ENCODE measurements at regions not wholly inside any gene's neighbourhood (a gene's known extent, or its start where the extent isn't known, plus 50 kb on each side); places are given as distances from the start of the nearest gene placed in this dataset.

DNA sequence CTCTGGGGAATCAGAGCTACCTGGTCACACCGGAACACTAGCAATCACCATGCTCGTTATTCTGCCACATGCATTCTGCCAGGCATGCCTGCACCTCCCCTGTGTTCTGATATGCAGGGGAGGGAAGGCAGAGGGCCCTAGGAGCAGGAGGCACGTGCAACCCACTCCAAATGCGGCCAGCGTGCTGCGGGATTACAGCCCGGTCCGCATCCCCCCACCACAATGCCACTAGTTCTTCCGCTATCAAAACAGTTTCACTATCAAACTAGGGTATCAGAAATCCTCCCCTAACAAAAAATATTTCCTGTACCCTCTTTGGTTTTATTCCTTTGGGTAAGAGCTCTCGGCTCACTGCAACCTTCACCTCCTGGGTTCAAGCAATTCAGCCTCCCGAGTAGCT lies 223.2 kb upstream of the IGF1R start:
- no peak for DNase-seq

DNA sequence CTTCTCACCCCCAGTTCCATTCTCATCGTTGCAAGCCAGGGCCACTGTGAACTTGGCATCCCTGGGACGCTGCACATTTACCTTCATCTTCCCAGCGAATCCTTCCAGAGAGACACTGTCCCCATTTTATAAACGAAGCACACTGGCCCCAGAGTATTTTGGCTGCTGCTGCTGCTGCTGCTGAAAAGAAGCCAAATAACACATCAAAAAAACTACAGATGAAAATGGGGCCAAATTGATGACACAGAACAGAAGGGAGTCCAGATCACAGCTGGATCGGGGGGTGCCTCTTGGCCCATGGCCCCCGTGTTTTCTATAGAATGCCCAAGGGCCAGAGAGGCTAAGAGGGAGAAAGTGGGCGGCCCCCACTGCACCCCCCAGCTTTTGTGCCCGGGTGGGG lies 221.0 kb upstream of the IGF1R start:
- DNase-seq, result no peak

DNA sequence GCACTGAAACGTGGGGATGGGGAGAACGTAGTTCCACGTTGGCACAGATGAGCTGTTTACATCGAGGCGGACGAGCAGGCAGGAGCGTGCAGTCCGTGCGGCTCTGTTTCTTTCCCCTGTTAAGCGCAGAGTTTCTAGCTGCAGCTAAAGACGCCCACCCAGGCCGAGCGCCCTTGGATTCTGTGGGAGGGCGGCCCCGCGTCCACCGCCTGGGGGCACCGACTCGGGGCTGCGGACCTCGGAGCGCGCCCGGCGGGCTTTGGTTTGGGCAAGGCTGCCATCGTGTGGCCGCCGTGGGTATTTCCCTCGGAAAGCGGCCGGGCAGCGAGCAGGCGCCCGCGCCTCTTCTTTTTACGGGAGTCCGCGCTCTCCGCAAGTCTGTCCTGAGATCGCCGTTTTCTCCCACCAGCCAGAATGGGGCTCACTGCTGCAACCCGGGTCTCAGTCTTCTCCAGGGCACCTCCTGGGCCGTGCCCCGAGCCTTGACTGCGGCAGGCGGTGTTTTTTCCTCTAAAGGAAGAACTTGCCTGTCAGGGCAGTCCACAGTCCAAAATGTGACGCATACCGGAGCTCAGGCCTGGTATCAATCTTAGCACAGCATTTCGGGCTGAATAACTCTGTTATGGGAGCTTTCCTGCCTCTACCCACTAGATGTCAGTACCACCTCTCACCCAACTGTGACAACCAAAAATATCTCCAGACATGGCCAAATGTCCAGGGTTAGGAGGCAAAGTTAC lies 219.9 kb upstream of the IGF1R start:
- DNase-seq, result no peak

DNA sequence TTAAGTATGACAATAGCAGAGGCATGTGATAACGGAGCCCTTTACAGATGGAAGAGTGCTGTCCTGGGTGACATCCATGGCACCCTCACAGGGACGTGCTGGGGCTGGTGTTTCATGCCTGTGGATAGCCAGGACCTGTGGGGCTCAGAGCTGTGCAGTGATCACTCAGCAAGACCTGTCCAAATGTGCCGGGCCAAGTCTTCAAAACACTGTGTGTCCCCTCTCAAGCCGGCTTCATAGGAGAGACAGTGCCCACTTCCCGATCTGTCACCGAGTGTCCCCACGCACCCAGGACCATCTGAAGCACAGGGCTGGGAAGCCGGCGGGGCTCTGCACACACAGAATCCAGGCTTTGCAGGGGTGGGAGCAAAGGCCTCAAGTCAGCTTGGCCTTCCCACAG lies 217.2 kb upstream of the IGF1R start:
- DNase-seq, result no peak

DNA sequence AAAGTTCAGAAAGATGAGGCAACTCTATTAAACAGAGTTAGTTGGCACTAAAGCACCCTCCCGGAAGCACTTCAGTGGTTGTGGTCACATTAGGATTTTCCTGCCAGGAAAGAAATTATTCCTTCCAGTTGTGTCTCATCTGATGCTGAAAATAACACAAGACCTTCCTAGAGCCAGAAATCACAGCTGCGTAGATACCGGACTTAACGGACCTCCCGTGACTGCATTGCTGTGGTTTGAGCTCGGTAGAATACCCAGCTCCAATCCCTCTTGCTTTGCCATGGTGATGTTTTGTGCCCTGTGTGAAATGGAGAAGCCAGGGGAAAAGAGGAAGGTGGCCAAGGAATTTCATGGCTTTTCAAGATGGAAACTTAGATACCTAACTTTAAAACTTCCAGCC lies 215.0 kb upstream of the IGF1R start:
- DNase-seq, result no peak

DNA sequence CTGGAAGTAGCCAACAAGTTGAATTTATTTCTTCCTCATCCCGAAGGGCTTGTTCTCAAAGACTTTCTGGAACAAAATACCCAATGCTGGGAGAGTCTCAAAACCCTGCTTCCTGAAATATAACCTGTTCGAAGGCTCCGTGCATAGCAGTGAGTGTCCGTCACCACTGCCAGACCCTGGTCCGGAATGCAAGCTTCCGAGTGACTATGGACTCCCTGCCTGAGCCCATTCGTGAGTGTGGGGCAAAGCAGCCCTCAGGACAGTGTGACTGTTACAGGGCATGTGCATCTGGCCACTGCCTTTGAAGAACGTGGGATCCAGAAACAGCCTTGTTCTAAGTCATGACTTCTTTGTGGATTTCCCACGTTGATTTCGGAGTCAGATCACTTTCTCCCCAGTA lies 214.5 kb upstream of the IGF1R start:
- no peak for DNase-seq

DNA sequence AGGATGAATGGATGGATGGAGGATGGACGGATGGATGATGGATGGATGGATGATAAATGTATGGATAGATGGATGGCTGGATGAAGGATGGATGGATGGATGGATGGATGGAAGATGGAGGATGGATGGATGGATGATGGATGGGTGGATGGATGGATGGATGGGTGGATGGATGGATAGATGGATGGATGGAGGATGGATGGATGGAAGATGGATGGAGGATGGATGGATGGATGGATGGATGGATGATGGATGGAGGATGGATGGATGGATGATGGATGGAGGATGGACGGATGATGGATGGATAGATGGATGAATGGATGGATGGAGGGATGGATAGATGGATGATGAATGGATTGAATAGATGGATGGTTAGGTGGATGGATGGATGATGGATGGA lies 210.6 kb upstream of the IGF1R start:
- no peak for DNase-seq

DNA sequence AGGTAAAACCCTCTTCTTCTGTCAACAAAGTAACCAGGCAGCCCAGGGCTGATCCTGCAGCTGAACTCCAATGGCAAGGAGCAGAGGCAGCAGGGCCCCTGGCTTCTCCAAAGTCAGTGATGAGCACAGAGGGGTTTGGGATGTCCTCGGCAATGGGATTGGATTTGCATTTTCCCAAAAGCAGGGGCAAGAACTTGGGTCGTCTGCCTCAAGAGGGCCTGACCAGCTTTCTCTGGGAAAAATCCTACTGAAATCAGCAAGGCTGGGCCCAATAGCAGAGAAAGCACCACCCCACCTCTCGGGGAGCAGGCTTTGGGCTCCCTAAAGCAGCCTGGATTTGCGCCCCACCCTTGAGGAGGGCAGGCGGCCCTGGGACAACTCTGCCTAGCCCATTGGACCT lies 210.0 kb upstream of the IGF1R start:
- DNase-seq, result no peak

DNA sequence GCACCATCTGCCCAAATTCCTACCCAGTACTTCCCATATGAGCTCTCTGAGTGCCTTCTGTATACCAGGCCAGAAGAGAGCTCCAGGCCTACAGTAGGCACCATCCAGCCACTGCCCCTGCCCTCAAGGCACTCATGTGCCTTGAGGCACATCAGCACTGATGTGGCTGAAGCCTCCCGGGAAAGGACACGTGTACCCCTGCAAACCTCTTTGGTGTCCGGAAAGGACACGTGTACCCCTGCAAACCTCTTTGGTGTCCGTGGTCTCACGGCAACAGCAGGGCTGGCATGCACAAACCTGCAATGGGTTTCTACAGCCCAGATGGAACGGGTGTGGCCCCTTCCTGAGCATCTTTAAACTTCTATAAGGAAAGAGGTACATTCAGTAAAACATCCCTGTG lies 209.4 kb upstream of the IGF1R start:
- no peak for DNase-seq

DNA sequence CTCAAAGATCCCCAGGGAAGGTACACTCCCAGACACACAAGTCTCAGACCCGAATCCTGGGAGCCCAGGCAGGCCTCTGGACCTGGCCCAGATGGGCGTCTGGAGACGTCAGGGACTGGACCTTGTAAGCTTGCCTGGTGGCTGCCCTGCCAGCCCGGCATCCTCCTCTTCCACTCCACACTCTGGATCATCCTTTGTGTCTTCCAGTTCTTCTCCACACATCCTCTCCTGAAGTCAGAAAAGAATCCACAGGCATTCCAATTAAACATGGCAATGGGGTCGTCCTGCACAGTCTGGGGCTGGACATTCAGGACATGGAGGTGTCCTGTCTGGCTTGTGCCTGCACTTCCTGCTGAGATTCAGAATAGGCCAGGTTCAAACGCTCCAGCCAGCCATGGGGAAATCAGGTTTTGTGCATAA lies 208.8 kb upstream of the IGF1R start:
- no peak for DNase-seq

DNA sequence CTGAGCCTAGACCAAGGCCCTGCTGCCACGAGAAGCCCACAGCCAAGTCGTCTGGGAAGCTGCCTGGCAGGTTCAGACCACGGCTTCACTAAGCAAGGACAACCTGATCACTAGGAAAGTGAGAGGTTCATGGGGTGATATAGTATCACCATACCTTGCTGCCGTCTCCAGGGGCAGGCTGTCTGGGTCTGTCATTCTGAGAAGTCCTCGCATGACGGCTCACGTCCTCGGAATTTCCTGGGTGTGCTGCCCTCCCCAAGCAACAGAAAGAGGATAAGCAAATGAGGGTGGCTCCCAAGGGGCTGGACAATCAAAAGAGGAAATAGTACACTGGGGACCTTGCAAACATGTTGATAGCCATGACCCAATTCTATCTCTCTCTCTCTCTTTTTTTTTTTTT lies 207.4 kb upstream of the IGF1R start:
- DNase-seq, result no peak

DNA sequence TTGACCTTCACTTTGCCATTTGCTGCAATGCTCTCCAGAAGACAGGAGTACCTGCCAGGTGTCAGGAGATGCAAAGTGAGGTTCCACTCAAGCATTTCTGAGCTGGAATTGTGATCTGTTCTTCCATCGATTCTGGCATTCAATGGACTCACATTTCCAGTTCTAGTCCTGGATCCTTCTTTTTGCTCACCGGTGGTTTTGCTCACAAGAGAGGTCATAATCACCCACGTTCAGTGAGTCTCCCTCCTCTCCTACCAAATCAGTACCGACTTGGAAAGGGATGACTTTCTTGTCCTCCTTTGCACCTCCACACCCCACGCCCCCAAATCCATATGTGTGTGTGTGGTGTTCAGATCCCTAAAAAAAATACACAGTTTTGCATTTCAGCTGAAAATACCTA lies 206.7 kb upstream of the IGF1R start:
- DNase-seq, result no peak

DNA sequence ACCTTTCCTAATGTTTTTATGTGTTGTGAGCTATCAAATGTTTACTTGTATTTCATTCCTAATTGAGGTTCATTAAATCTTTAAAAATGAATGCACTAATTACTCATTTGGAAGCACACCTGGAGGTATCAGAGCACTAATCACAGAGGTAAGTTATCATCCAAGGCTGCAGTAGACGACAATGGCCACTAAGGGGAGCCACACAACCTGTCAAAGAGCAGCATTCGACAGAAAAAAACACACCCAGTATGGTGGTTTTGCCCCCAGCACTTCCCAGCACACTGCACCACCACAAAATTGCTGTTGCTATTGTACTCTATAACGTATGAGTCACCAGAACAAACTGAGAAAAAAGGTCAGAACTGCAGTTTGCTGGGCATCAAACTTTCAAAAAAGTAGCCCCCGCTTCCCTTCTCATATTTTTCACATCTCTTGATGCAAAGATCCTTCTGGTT lies 205.9 kb upstream of the IGF1R start:
- DNase-seq, result peak; percentile 11

DNA sequence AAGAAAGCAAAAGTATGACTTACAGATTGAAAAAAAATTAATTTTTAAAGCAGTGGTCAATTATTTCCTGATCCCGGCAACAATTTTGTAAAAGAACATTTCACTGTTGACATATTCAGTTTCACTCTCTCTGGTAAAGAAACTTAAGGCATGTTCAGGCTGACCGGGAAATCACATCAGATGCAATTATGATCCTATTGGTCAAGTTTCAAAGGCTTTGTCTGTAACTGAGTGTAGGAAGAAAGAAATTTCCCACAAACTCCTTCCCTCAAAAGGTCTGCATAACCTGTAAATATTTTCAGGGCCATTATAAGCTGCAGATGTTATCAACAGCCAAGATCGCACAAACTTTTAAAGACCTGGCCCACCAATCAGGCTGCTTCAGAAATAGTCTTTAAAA lies 205.4 kb upstream of the IGF1R start:
- no peak for DNase-seq

DNA sequence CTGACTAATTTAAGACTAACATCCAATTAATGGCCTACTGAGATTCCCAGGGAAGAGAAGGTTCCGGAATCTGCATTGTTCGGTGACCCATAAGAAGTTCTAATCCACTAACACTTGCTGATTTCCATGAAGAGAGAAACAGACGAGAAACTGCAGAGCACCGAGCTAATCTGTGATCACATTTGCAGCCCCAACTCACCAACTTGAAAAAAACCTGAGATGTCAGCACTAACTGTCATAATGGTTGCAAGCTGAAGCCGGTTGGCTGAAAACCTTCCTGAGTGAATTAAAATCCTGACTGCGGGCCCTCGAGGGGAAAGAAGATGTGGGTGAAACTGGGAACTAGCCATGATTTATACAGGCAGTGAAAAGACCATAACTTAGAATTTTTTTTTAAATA lies 204.8 kb upstream of the IGF1R start:
- no peak for DNase-seq

DNA sequence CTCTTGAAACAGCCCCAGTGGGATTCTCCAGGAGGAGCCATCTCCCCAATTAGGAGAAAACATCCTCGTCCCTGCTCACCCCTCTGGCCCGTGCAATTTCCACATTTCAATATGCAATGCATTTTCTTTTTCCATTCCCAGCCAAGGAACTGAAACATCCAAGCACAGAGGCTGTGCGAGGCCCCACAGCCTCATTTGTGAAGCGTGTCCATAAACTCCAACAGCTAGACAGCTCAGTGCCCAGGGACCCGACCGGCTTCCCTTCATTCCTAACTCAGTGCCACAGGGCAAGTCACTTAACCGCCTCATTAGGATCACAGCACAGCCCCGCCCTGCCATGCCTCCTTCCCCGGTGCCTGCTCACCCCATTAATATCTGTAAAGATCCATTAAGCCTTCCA lies 204.2 kb upstream of the IGF1R start:
- DNase-seq, result no peak

DNA sequence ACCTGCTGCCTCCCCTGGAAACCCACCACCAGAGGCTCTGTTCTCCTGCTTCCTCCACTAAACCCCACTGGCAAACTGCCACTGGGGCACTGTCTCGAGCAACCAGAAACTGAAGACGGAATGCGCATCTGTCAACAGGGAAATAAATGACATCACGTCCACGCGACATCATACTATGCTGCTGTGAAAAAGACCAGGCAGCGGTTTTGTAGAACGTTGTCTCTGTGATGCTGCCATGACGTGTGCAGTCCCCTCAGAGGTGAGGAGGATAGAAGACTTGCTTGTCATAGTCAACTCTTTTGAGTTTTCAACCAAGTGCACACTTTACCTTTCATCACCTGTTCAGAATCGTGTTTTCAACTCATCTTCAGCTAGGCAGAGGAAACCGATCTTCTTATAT lies 203.0 kb upstream of the IGF1R start:
- DNase-seq, result no peak

DNA sequence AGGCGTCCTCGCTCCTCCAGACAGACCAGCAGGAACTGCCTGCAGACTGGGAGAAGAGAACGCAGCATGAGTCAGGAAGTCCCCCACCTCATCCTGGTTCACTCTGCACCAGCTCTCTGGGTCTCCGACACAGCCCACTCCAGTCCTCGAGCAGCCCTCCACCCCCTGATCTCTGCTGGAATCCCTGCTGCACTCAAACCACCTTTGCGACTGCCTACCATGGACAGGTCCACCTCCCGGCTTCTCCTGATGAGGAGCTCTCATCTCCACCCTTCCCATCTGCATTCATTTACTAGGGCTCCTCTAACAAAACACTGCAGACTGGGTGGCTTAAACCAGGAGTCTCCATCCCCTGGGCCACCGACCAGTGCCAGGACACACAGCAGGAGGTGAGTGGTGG lies 202.3 kb upstream of the IGF1R start:
- DNase-seq, result no peak

DNA sequence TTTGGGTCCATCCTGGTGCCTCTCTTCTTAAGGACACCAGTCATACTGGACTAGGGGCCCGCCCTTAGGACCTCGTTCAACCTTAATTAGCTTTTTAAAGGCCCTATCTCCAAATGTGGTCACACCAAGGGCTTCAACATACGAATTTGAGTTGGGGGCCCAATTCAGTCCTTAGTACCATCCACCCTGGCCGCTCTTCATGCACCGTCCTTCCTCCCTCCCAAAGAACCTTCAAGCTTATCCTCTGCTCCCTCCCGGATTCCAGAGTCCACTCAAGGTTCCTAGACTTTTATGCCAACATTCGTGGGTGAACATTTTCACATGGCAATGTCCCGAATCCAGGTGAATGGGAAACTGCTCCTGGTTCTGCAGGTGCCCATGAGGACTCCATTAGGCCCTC lies 201.3 kb upstream of the IGF1R start:
- DNase-seq, result no peak

DNA sequence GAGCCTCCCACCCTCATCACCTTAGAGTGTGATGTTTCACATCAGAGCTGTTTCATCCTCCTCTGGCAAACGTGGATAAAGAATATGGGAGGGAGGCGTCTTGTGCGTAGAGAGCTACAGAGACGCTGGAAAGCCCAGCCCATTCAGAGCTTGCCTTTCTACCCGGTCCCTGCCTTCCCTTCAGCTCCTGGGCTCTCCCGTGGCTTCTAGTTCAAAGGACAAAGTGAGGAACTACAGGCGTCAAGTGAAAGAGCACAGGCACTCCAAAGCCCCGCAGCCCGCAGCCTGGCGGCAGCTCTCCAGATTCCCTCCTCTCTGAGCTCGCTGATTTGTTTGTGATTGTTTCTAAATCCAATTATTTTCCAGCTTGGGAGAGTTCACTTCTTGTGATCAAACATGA lies 197.1 kb upstream of the IGF1R start:
- DNase-seq, result no peak

DNA sequence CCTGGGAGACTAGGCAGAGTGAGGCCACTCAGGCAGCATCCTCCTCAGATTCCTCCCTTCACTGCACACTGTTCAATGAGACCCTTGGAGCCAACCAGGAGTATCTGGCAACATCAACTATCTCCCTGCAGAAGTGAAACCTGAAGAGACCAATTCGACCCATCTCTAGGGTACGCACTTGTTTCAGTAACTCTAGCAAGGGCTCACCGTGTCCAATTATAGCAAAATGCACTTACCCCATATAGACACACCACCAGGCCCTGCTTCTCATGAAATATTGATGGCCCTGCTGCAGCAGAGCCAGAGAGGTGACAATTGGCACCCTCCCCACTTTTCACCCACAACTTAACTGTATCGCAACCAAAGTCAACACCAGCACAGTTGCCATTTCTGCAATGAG lies 196.1 kb upstream of the IGF1R start:
- DNase-seq, result no peak

DNA sequence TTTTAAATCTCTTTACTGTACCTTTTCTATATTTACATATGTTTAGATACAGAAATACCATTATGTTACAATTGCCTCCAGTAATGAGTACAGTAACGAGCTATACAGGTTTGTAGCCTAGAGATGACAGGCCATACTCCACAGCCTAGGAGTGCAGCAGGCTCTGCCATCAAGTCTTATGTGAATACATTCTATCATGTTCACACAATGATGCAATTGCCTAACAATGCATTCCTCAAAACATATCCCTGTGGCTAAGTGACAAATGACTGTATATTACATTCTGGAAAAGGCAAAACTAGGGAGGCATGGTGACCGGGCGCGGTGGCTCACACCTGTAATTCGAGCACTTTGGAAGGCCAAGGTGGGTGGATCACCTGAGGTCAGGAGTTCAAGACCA lies 192.4 kb upstream of the IGF1R start:
- no peak for DNase-seq

DNA sequence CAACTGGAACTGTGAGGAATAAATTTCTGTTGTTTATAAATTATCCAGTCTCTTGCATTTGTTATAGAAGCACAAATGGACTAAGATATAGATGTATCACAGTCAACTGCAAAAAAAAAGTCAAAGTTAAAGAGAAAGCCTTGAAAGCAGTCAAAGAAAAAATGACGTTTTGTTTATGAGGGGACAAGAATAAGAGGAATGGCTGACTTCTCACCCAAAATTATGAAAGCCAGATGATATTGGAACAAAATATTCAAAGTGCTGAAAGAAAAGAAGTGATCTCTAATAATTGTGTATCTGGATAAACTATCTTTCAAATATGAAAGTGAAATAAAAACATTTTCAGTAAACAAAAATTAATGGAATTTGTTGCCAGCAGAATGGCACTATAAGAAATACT lies 171.8 kb upstream of the IGF1R start:
- no peak for DNase-seq

DNA sequence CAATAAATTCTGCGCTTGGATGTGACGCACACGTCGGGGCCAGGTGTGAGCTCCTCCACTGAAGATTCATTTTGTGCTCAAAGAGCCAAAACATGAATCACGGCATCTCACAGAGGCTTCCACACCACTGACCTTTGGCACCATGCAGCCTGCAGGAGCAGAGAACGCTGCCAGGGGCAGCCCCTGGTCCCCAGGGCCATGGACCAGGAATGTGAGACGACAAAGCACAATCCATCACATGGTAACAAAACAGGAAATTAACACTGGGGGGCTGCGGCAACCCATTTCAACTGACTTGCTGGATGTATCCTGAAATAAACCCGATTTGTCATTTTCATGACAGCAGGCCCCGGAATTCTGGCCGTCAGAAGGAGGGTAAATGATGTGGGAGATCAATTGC lies 167.5 kb upstream of the IGF1R start:
- no peak for DNase-seq

DNA sequence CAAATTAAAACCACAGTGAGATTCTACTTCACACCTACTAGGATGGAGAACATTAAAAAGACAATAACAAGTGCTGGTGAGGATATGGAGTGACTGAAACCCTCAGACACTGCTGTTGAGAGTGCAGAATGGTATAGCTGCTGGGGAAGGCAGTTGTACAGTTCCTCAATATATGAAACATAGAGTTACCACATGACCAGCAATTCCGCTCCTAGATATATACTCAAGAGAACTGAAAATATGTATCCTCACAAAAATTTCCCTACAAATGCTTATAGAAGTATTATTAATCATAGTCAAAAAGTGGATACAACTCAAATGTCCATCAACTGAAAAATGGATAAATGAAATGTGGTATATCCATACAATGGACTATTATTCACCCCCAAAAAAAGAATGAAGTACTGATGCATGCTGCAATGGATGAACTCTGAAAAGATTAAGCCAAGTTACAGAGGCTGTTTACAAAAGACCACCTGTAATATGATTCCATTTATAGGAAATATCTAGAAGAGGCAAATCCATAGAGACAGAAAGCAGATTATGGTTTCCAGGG lies 164.7 kb upstream of the IGF1R start:
- no peak for DNase-seq

All from NCI-H2107 (cell line).